Fibroblast of lung (primary cell): ENCODE measurements at regions not wholly inside any gene's neighbourhood (a gene's known extent, or its start where the extent isn't known, plus 50 kb on each side); places are given as distances from the start of the nearest gene placed in this dataset.

ENCODE experiments used
- CTCF ChIP-seq, 2 donors: IDR thresholded peaks in 1 of 2; conservative IDR thresholded peaks in 1 of 2; 1 replicate in 1 of 2; 2 replicates in 1 of 2; pipeline ENCODE4 v1.5.1; 2011 to 2012; ENCODE audit warnings: low read length in 2 of 2, control low read depth in 1 of 2, inconsistent platforms in 1 of 2, low read depth in 1 of 2, mild to moderate bottlenecking in 1 of 2
- EZH2 ChIP-seq: IDR thresholded peaks from 2 replicates; pipeline ENCODE4 v1.5.1; 2012; ENCODE audit warnings: low read length, control low read depth, mild to moderate bottlenecking; ENCODE audit errors: missing control alignments

GRCh38 chr7:118022546-118022945, 149.3 kb upstream of the CTTNBP2 start:
- TF ChIP-seq CTCF (conservative IDR thresholded peaks at IDR 0.05 in 1 of 2, IDR thresholded peaks at IDR 0.05 in 1 of 2; ENCODE audit: low read depth in 1 of 2, low read length in 2 of 2) (no peak), EZH2 (no peak)
